ENCODE measurements at regions not wholly inside any gene's neighbourhood (a gene's known extent, or its start where the extent isn't known, plus 50 kb on each side); places are given as distances from the start of the nearest gene placed in this dataset.

DNA sequence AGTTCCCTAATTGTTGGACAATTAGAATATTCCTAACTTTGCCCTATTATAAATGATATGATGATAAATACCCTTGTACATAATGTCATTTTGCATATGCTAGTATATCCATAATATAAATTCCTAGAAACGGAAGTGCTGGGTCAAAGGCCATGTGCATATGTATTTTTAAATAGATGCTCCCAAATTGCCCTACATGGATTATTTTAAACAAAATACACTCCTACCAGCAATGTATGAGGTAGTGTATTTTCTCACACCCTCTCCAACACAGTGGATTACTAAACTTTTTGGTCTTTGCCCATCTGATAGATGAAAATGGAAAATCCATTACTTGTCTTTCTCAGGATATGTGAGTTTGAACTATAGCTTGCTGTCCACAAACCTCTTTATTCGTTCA lies 385.1 kb upstream of the JARID2 start:
- no peak for DNase-seq (ENCODE audit: low read depth in 1 of 2, low spot score in 1 of 2)

DNA sequence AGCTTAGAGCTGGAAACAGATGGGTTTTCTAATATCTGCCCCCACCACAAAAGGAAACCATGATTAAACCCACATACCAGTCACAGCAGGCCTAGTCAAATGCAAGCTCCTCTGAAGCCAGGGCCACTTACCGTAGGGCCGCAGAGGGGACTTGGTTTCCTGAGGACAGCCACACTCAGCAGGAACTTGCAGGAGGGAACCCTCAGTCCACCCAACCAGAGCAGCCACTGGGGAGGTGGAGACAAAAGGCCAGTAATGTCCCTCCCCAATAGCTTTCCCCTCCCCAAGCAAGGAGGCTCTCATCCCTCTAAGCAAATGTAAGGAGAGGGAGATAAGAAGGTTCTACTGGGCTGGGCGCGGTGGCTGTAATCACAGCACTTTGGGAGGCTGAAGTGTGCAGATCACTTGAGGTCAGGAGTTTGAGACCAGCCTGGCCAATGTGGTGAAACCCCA lies 384.4 kb upstream of the JARID2 start:
- H3K27me3 ChIP-seq (ENCODE audit: insufficient read depth, poor library complexity, severe bottlenecking) = no peaks in the 10 kb centered on the region
- no peak overlapping the region for H3K27ac ChIP-seq (replicated peaks)
- TF ChIP-seq SPI1 (IDR thresholded peaks at IDR 0.05; ENCODE audit: borderline replicate concordance, low read depth) (no peak), GABPA (IDR thresholded peaks at IDR 0.05; ENCODE audit: low read depth) (no peak), POLR2AphosphoS5 (IDR thresholded peaks at IDR 0.05; ENCODE audit: low read depth) (no peak)
- TF ChIP-seq, protein P1, sequence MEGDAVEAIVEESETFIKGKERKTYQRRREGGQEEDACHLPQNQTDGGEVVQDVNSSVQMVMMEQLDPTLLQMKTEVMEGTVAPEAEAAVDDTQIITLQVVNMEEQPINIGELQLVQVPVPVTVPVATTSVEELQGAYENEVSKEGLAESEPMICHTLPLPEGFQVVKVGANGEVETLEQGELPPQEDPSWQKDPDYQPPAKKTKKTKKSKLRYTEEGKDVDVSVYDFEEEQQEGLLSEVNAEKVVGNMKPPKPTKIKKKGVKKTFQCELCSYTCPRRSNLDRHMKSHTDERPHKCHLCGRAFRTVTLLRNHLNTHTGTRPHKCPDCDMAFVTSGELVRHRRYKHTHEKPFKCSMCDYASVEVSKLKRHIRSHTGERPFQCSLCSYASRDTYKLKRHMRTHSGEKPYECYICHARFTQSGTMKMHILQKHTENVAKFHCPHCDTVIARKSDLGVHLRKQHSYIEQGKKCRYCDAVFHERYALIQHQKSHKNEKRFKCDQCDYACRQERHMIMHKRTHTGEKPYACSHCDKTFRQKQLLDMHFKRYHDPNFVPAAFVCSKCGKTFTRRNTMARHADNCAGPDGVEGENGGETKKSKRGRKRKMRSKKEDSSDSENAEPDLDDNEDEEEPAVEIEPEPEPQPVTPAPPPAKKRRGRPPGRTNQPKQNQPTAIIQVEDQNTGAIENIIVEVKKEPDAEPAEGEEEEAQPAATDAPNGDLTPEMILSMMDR (IDR thresholded peaks at IDR 0.05; ENCODE audit: insufficient read depth, low read length) = no peak
- TF ChIP-seq, protein P2, sequence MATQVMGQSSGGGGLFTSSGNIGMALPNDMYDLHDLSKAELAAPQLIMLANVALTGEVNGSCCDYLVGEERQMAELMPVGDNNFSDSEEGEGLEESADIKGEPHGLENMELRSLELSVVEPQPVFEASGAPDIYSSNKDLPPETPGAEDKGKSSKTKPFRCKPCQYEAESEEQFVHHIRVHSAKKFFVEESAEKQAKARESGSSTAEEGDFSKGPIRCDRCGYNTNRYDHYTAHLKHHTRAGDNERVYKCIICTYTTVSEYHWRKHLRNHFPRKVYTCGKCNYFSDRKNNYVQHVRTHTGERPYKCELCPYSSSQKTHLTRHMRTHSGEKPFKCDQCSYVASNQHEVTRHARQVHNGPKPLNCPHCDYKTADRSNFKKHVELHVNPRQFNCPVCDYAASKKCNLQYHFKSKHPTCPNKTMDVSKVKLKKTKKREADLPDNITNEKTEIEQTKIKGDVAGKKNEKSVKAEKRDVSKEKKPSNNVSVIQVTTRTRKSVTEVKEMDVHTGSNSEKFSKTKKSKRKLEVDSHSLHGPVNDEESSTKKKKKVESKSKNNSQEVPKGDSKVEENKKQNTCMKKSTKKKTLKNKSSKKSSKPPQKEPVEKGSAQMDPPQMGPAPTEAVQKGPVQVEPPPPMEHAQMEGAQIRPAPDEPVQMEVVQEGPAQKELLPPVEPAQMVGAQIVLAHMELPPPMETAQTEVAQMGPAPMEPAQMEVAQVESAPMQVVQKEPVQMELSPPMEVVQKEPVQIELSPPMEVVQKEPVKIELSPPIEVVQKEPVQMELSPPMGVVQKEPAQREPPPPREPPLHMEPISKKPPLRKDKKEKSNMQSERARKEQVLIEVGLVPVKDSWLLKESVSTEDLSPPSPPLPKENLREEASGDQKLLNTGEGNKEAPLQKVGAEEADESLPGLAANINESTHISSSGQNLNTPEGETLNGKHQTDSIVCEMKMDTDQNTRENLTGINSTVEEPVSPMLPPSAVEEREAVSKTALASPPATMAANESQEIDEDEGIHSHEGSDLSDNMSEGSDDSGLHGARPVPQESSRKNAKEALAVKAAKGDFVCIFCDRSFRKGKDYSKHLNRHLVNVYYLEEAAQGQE (IDR thresholded peaks at IDR 0.05; ENCODE audit: insufficient replicate concordance, low read depth) = no peak
- no peak for DNase-seq (ENCODE audit: low read depth in 1 of 2, low spot score in 1 of 2)
- no peak overlapping the region for H3K4me3 ChIP-seq (replicated peaks; ENCODE audit: insufficient read depth, low read length)

More for the DNA sequence above, 385.1 kb upstream of the JARID2 start:
- no peaks in the 10 kb centered on the region for H3K27me3 ChIP-seq (ENCODE audit: insufficient read depth, poor library complexity, severe bottlenecking)
- H3K27ac ChIP-seq (replicated peaks) = no peak overlapping the region
- TF ChIP-seq SPI1 (IDR thresholded peaks at IDR 0.05; ENCODE audit: borderline replicate concordance, low read depth) = no peak
- TF ChIP-seq, protein P2 (IDR thresholded peaks at IDR 0.05; ENCODE audit: insufficient replicate concordance, low read depth) = no peak
- H3K4me3 ChIP-seq (replicated peaks; ENCODE audit: insufficient read depth, low read length) = no peak overlapping the region

DNA sequence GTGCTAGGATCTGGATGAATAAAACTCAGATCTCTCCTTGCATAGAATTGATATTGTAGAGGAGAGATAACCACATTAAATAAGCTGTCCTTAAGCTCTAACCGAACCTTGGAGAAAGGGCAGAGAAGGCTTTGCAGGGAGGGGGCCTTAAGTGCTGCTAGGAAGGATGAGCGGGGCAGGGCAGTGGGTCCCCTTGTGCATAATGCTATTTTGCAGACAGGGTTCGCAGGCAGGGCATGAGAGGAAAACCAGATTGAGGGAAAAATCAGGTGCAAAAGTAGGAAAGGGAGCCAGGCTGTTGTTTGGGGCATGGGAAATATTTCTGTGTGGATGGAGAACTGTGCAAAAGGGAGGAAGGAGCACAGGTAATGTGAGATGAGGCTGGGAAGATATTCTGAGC lies 383.0 kb upstream of the JARID2 start:
- DNase-seq (ENCODE audit: low read depth in 1 of 2, low spot score in 1 of 2) = no peak
- Histone ChIP-seq H3K4me3 (replicated peaks; ENCODE audit: insufficient read depth, low read length) (no peak overlapping the region), H3K27me3 (ENCODE audit: insufficient read depth, poor library complexity, severe bottlenecking) (no peaks in the 10 kb centered on the region), H3K27ac (replicated peaks) (no peak overlapping the region)
- TF ChIP-seq, protein P1 (IDR thresholded peaks at IDR 0.05; ENCODE audit: insufficient read depth, low read length) = no peak
- TF ChIP-seq, protein P2 (IDR thresholded peaks at IDR 0.05; ENCODE audit: insufficient replicate concordance, low read depth) = no peak
- TF ChIP-seq SPI1 (IDR thresholded peaks at IDR 0.05; ENCODE audit: borderline replicate concordance, low read depth) (no peak), POLR2AphosphoS5 (IDR thresholded peaks at IDR 0.05; ENCODE audit: low read depth) (no peak), GABPA (IDR thresholded peaks at IDR 0.05; ENCODE audit: low read depth) (no peak)

Data from HL-60 (cell line).